Esophagus muscularis mucosa (tissue), 4 donors: ENCODE measurements at regions not wholly inside any gene's neighbourhood (a gene's known extent, or its start where the extent isn't known, plus 50 kb on each side); places are given as distances from the start of the nearest gene placed in this dataset.

ENCODE experiments used
- EP300 ChIP-seq: sonication (generic); formaldehyde crosslinking; IDR thresholded peaks from one replicate; pipeline ENCODE4 v1.6.1; 2017; ENCODE audit warnings: antibody characterized with exemption
- POLR2A ChIP-seq: fragments of 450-650 bp; IDR thresholded peaks from one replicate; pipeline ENCODE4 v1.6.1; 2017; ENCODE audit warnings: antibody characterized with exemption, moderate library complexity, mild to moderate bottlenecking, low read depth
- TF ChIP-seq, protein P1 (sequence below), 3 experiments: fragments of 200-600 bp in 2 of 3; fragments of 450-650 bp in 1 of 3; sonication (generic) in 2 of 3; IDR thresholded peaks; one replicate each; pipeline ENCODE4 v1.5.1; 2017 to 2019; ENCODE audit warnings: antibody characterized with exemption in 3 of 3, mild to moderate bottlenecking in 2 of 3, moderate library complexity in 1 of 3

GRCh38 chr2:144780983-144781382 lies 261.1 kb upstream of the ZEB2 start:
- TF ChIP-seq, protein P1, sequence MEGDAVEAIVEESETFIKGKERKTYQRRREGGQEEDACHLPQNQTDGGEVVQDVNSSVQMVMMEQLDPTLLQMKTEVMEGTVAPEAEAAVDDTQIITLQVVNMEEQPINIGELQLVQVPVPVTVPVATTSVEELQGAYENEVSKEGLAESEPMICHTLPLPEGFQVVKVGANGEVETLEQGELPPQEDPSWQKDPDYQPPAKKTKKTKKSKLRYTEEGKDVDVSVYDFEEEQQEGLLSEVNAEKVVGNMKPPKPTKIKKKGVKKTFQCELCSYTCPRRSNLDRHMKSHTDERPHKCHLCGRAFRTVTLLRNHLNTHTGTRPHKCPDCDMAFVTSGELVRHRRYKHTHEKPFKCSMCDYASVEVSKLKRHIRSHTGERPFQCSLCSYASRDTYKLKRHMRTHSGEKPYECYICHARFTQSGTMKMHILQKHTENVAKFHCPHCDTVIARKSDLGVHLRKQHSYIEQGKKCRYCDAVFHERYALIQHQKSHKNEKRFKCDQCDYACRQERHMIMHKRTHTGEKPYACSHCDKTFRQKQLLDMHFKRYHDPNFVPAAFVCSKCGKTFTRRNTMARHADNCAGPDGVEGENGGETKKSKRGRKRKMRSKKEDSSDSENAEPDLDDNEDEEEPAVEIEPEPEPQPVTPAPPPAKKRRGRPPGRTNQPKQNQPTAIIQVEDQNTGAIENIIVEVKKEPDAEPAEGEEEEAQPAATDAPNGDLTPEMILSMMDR (IDR thresholded peaks at IDR 0.05): no peak
- TF ChIP-seq POLR2A: no peak
- TF ChIP-seq EP300: no peak
